GM12892 (cell line): ENCODE measurements at regions not wholly inside any gene's neighbourhood (a gene's known extent, or its start where the extent isn't known, plus 50 kb on each side); places are given as distances from the start of the nearest gene placed in this dataset.

Experiments
- POLR2AphosphoS5 ChIP-seq: IDR thresholded peaks from 2 replicates; pipeline ENCODE4 v1.6.1; 2011; ENCODE audit warnings: low read depth, low read length, control low read depth
- TAF1 ChIP-seq: IDR thresholded peaks from 2 replicates; pipeline ENCODE4 v1.6.1; 2011; ENCODE audit warnings: low read depth, mild to moderate bottlenecking, control low read depth, low read length, borderline replicate concordance

GRCh38 chr20:39105551-39105950 lies 143.4 kb downstream of the DHX35 start:
- TF ChIP-seq TAF1 (no peak), POLR2AphosphoS5 (no peak)
